ENCODE measurements at regions not wholly inside any gene's neighbourhood (a gene's known extent, or its start where the extent isn't known, plus 50 kb on each side); places are given as distances from the start of the nearest gene placed in this dataset.

DNA sequence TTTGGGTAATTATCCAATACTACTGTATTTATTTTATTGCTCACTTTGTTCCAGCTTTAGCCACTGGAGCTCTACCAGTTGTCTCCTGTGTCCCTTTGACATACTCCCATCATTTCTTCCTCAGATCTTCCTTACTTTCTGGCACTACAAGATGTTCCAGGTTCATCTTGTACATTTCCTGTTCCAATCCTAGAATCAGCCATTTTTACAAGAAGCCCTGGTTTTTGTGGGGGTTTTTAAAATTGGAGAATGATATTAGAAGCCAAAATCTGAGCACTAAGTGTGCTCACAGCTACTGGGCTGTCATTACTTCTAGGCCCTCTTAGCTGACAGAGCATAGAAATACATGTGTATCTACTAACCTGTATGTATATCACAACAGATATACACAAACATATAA lies 164.3 kb downstream of the ZFP36L2 start (continued):
- TF ChIP-seq CREB1 (CRISPR knock-in tag; IDR thresholded peaks at IDR 0.05; ENCODE audit: low read depth) (no peak), ETS1 (IDR thresholded peaks at IDR 0.05) (no peak), EZH2phosphoT487 (IDR thresholded peaks at IDR 0.05; ENCODE audit: unreplicated experiment) (no peak), JUNB (IDR thresholded peaks at IDR 0.05; ENCODE audit: unreplicated experiment) (no peak), NANOG (IDR thresholded peaks at IDR 0.05; ENCODE audit: borderline replicate concordance) (no peak), CTCF (conservative IDR thresholded peaks at IDR 0.05; ENCODE audit: low read depth in 2 of 2) (no peak), STAT1 (IDR thresholded peaks at IDR 0.05; ENCODE audit: unreplicated experiment) (no peak), ZNF331 (CRISPR knock-in tag; IDR thresholded peaks at IDR 0.05; ENCODE audit: low read depth) (no peak)

GRCh38 chr2:43060390-43061016 lies 165.9 kb downstream of the ZFP36L2 start:
- Histone ChIP-seq H3K4me1 (ENCODE audit: insufficient read depth) (peaks cover 7% of the 10 kb centered on the region), H3K27ac (ENCODE audit: low read depth) (no peak overlapping the region), H3K4me2 (no peak overlapping the region), H2AFZ (no peak overlapping the region), H3K79me2 (replicated peaks; ENCODE audit: insufficient read depth) (no peaks in the 10 kb centered on the region), H3K4me3 (no peak overlapping the region), H3K27me3 (ENCODE audit: insufficient read depth) (no peaks in the 10 kb centered on the region), H4K20me1 (replicated peaks; ENCODE audit: insufficient read depth) (no peaks in the 10 kb centered on the region), H3F3A (replicated peaks; ENCODE audit: low read depth) (no peaks in the 10 kb centered on the region), H3K9me2 (ENCODE audit: insufficient read depth) (no peaks in the 10 kb centered on the region), H3K36me3 (ENCODE audit: insufficient read depth) (peaks cover 5% of the 10 kb centered on the region)
- no peak overlapping the region for H3K4me3 Mint-ChIP-seq
- TF ChIP-seq ETS1 (IDR thresholded peaks at IDR 0.05) (no peak), CREB1 (CRISPR knock-in tag; IDR thresholded peaks at IDR 0.05; ENCODE audit: low read depth) (no peak), EZH2 (IDR thresholded peaks at IDR 0.05; ENCODE audit: low read depth, unreplicated experiment) (no peak)
- H3K27ac Mint-ChIP-seq: no peak overlapping the region
- ATAC-seq: no peak
- peaks cover 12% of the 10 kb centered on the region for H3K36me3 Mint-ChIP-seq (ENCODE audit: low read depth)
- H3K27me3 Mint-ChIP-seq (ENCODE audit: insufficient read depth, low read depth, poor library complexity): peaks cover 16% of the 10 kb centered on the region
- peaks cover 26% of the 10 kb centered on the region for H3K9me3 Mint-ChIP-seq
- H3K4me1 Mint-ChIP-seq: peaks cover 17% of the 10 kb centered on the region
- no peak for DNase-seq (ENCODE audit: low spot score)

Data from GM23338 (cell line).